PC-3 (cell line): ENCODE measurements at regions not wholly inside any gene's neighbourhood (a gene's known extent, or its start where the extent isn't known, plus 50 kb on each side); places are given as distances from the start of the nearest gene placed in this dataset.

ENCODE experiments used
- ATAC-seq: fragments of 200-7000 bp; cut with Tn5 transposase; 2 replicates; pipeline ENCODE4 v1.9.1; 2020; ENCODE audit warnings: mild to moderate bottlenecking, moderate library complexity
- BruUV-seq: library from RNA; stranded (reverse); fragments of 400-500 nt; replicated peaks from 2 replicates; lab custom pipeline; 2021; lab: Mats Ljungman, UMichigan
- CTCF ChIA-PET: fragments of 300-600 bp; sonication (Branson Sonifier 250); formaldehyde crosslinking; loops from one replicate; lab custom pipeline; 2022; ENCODE audit warnings: antibody characterized with exemption; lab: Charles Lee
- POLR2A ChIA-PET: fragments of 300-600 bp; sonication (Branson Sonifier 250); formaldehyde crosslinking; loops from one replicate; lab custom pipeline; 2022; ENCODE audit warnings: antibody characterized with exemption; ENCODE audit not compliant: unreplicated experiment; lab: Charles Lee
- DNase-seq: peaks from one replicate; pipeline ENCODE4 v3.0.0-alpha.2; 2015
- H2AFZ ChIP-seq: fragments of 300-600 bp; sonication (generic); 2 replicates; pipeline ENCODE4 v1.6.0; 2016; ENCODE audit warnings: antibody characterized with exemption, low read length
- H3F3A ChIP-seq: fragments of 300-600 bp; sonication (generic); one replicate; pipeline ENCODE4 v1.6.0; 2017; ENCODE audit warnings: antibody characterized with exemption, low read length, control low read depth, mild to moderate bottlenecking; ENCODE audit not compliant: unreplicated experiment
- H3K27ac ChIP-seq: fragments of 300-600 bp; sonication (generic); 2 replicates; pipeline ENCODE4 v1.5.1; 2016; ENCODE audit warnings: mild to moderate bottlenecking, low read length
- H3K27me3 ChIP-seq: fragments of 300-600 bp; sonication (generic); 2 replicates; pipeline ENCODE4 v1.6.1; 2016; ENCODE audit warnings: low read length, mixed read lengths
- H3K36me3 ChIP-seq: fragments of 300-600 bp; sonication (generic); 2 replicates; pipeline ENCODE4 v1.6.1; 2016; ENCODE audit warnings: low read depth, mixed run types, low read length, mixed read lengths
- H3K4me1 ChIP-seq: fragments of 300-600 bp; sonication (generic); 2 replicates; pipeline ENCODE4 v1.5.1; 2016; ENCODE audit warnings: low read length; ENCODE audit not compliant: insufficient read depth
- H3K4me2 ChIP-seq: fragments of 300-600 bp; sonication (generic); 2 replicates; pipeline ENCODE4 v1.6.0; 2016; ENCODE audit warnings: low read length
- H3K4me3 ChIP-seq: fragments of 300-600 bp; sonication (generic); 2 replicates; pipeline ENCODE4 v1.5.1; 2016; ENCODE audit warnings: mild to moderate bottlenecking, low read length, mixed read lengths
- H3K79me2 ChIP-seq: fragments of 300-600 bp; sonication (generic); 2 replicates; pipeline ENCODE4 v1.6.1; 2017; ENCODE audit warnings: low read length, mixed read lengths
- H3K9ac ChIP-seq: fragments of 300-600 bp; sonication (generic); 2 replicates; pipeline ENCODE4 v1.6.0; 2016; ENCODE audit warnings: mild to moderate bottlenecking, low read length
- H3K9me2 ChIP-seq: fragments of 300-600 bp; sonication (generic); replicated peaks from 2 replicates; pipeline ENCODE4 v1.6.1; 2016; ENCODE audit warnings: mixed run types, low read length, mixed read lengths
- H3K9me3 ChIP-seq: fragments of 300-600 bp; sonication (generic); 2 replicates; pipeline ENCODE4 v1.6.1; 2016; ENCODE audit warnings: low read length, mixed read lengths
- H4K20me1 ChIP-seq: fragments of 300-600 bp; sonication (generic); 2 replicates; pipeline ENCODE4 v1.6.1; 2016; ENCODE audit warnings: low read length, mixed read lengths
- CTCF ChIP-seq: fragments of 300-600 bp; sonication (generic); conservative IDR thresholded peaks from 2 replicates; pipeline ENCODE4 v1.5.1; 2017; ENCODE audit warnings: antibody characterized with exemption, low read depth, mild to moderate bottlenecking, low read length
- EZH2 ChIP-seq: fragments of 300-600 bp; sonication (generic); IDR thresholded peaks from one replicate; pipeline ENCODE4 v1.6.1; 2017; ENCODE audit warnings: antibody characterized with exemption, mild to moderate bottlenecking, low read length; ENCODE audit not compliant: unreplicated experiment
- EZH2phosphoT487 ChIP-seq: fragments of 300-600 bp; sonication (generic); IDR thresholded peaks from 2 replicates; pipeline ENCODE4 v1.6.1; 2018; ENCODE audit warnings: mild to moderate bottlenecking, antibody characterized with exemption, low read length, borderline replicate concordance
- intact Hi-C: fragments of 100-400 bp; cut with micrococcal nuclease; formaldehyde crosslinking; loops from 2 replicates; pipeline ENCODE4 v1.9.0; 2023

- H3K4me2 ChIP-seq: no peak overlapping the region
- H3K4me1 ChIP-seq: peaks cover 8% of the 10 kb centered on the region; the same call in 1 of the 2 replicates
- TF ChIP-seq EZH2 (no peak), CTCF (no peak), EZH2phosphoT487 (no peak)
- H3K9ac ChIP-seq: no peak overlapping the region
- no peak for DNase-seq
- intact Hi-C loops: no loop called here
- H3K4me3 ChIP-seq: no peak overlapping the region
- H3K36me3 ChIP-seq: no peaks in the 10 kb centered on the region
- no peak for ATAC-seq
- H3K27ac ChIP-seq: no peak overlapping the region
- ChIA-PET POLR2A (no interaction called here), CTCF (interaction anchor here (0.6 kb wide), 1 partner anchor 23 kb away, joined by 3 read pairs; no protein-coding TSS in a partner anchor)
- H2AFZ ChIP-seq: no peak overlapping the region
- no peaks in the 10 kb centered on the region for H3K79me2 ChIP-seq
- BruUV-seq: no TSS peak
- H3K27me3 ChIP-seq: no peaks in the 10 kb centered on the region
- no peaks in the 10 kb centered on the region for H4K20me1 ChIP-seq
- H3F3A ChIP-seq: no peaks in the 10 kb centered on the region
- H3K9me3 ChIP-seq: no peaks in the 10 kb centered on the region
- no peaks in the 10 kb centered on the region for H3K9me2 ChIP-seq
Observed at GRCh38 chr1:43042773-43043457, 84.2 kb upstream of the SLC2A1 start.

GRCh38 chr1:43042127-43042526 lies 83.5 kb upstream of the SLC2A1 start:
- no peaks in the 10 kb centered on the region for H3K9me3 ChIP-seq
- no peak overlapping the region for H3K4me3 ChIP-seq
- no peak overlapping the region for H3K4me2 ChIP-seq
- no peak overlapping the region for H3K27ac ChIP-seq
- peaks cover 8% of the 10 kb centered on the region; the same call in 1 of the 2 replicates for H3K4me1 ChIP-seq
- no peak overlapping the region for H3K9ac ChIP-seq
- H3K79me2 ChIP-seq: no peaks in the 10 kb centered on the region
- ATAC-seq (no peak), DNase-seq (no peak)
- no peaks in the 10 kb centered on the region for H3K36me3 ChIP-seq
- ChIA-PET POLR2A (no interaction called here), CTCF (interaction anchor here (0.6 kb wide), 1 partner anchor 24 kb away, joined by 3 read pairs; no protein-coding TSS in a partner anchor)
- no peaks in the 10 kb centered on the region for H3F3A ChIP-seq
- H2AFZ ChIP-seq: no peak overlapping the region
- no peaks in the 10 kb centered on the region for H3K27me3 ChIP-seq
- intact Hi-C loops: no loop called here
- TF ChIP-seq CTCF (no peak), EZH2phosphoT487 (no peak), EZH2 (no peak)
- BruUV-seq: no TSS peak
- no peaks in the 10 kb centered on the region for H4K20me1 ChIP-seq
- H3K9me2 ChIP-seq: no peaks in the 10 kb centered on the region

GRCh38 chr1:43041591-43041990 lies 82.9 kb upstream of the SLC2A1 start:
- no peaks in the 10 kb centered on the region for H3F3A ChIP-seq
- no peak overlapping the region for H3K9ac ChIP-seq
- DNase-seq (no peak), ATAC-seq (no peak)
- no peak overlapping the region for H3K4me3 ChIP-seq
- no TSS peak for BruUV-seq
- CTCF ChIA-PET: no interaction called here
- H3K9me3 ChIP-seq: no peaks in the 10 kb centered on the region
- TF ChIP-seq EZH2phosphoT487 (no peak), EZH2 (no peak), CTCF (no peak)
- no peaks in the 10 kb centered on the region for H3K79me2 ChIP-seq
- no peaks in the 10 kb centered on the region for H3K36me3 ChIP-seq
- H3K27me3 ChIP-seq: no peaks in the 10 kb centered on the region
- POLR2A ChIA-PET: no interaction called here
- no peak overlapping the region for H3K27ac ChIP-seq
- H3K4me2 ChIP-seq: no peak overlapping the region
- no peaks in the 10 kb centered on the region for H4K20me1 ChIP-seq
- H3K9me2 ChIP-seq: no peaks in the 10 kb centered on the region
- H2AFZ ChIP-seq: no peak overlapping the region
- peaks cover 8% of the 10 kb centered on the region; the same call in 1 of the 2 replicates for H3K4me1 ChIP-seq
- intact Hi-C loops: no loop called here
